Hepatocyte (in vitro differentiated cells): ENCODE measurements at regions not wholly inside any gene's neighbourhood (a gene's known extent, or its start where the extent isn't known, plus 50 kb on each side); places are given as distances from the start of the nearest gene placed in this dataset.
"Not testable (repeated sequence)": the region's sequence is repeated elsewhere in the genome, so short reads cannot be mapped to it uniquely, and the experiment has no call there.

Experiments used
- DNase-seq: peaks from one replicate; pipeline ENCODE4 v3.0.0-alpha.2; 2016; ENCODE audit warnings: low spot score
- H2AFZ ChIP-seq: fragments of 200-600 bp; sonication (generic); 2 replicates; pipeline ENCODE4 v1.6.0; 2016; ENCODE audit warnings: antibody characterized with exemption, mild to moderate bottlenecking
- H3K27ac ChIP-seq: fragments of 200-600 bp; sonication (generic); 2 replicates; pipeline ENCODE4 v1.5.1; 2016; ENCODE audit warnings: mild to moderate bottlenecking
- H3K27me3 ChIP-seq: fragments of 200-600 bp; sonication (generic); 2 replicates; pipeline ENCODE4 v1.6.1; 2016
- H3K36me3 ChIP-seq: fragments of 200-600 bp; sonication (generic); replicated peaks from 2 replicates; pipeline ENCODE4 v1.5.1; 2016; ENCODE audit warnings: low read depth; ENCODE audit not compliant: insufficient read depth
- H3K4me1 ChIP-seq: fragments of 200-600 bp; sonication (generic); 2 replicates; pipeline ENCODE4 v1.5.1; 2016; ENCODE audit warnings: mild to moderate bottlenecking, moderate library complexity; ENCODE audit not compliant: insufficient read depth
- H3K4me2 ChIP-seq: fragments of 200-600 bp; sonication (generic); 2 replicates; pipeline ENCODE4 v1.6.0; 2016
- H3K4me3 ChIP-seq: fragments of 200-600 bp; sonication (generic); 2 replicates; pipeline ENCODE4 v1.5.1; 2016; ENCODE audit warnings: mild to moderate bottlenecking
- H3K79me2 ChIP-seq: fragments of 200-600 bp; sonication (generic); 2 replicates; pipeline ENCODE4 v1.6.0; 2017; ENCODE audit warnings: mild to moderate bottlenecking
- H3K9me2 ChIP-seq: fragments of 200-600 bp; sonication (generic); replicated peaks from 2 replicates; pipeline ENCODE4 v1.6.0; 2017; ENCODE audit warnings: mild to moderate bottlenecking; ENCODE audit not compliant: insufficient read depth
- H3K9me3 ChIP-seq: fragments of 200-600 bp; sonication (generic); 2 replicates; pipeline ENCODE4 v1.5.1; 2016; ENCODE audit warnings: low read depth, mild to moderate bottlenecking
- H4K20me1 ChIP-seq: fragments of 200-600 bp; sonication (generic); 2 replicates; pipeline ENCODE4 v1.6.0; 2016; ENCODE audit warnings: mild to moderate bottlenecking; ENCODE audit not compliant: insufficient read depth, poor library complexity, severe bottlenecking
- EZH2 ChIP-seq: fragments of 200-600 bp; sonication (generic); IDR thresholded peaks from 2 replicates; pipeline ENCODE4 v1.6.1; 2016; ENCODE audit warnings: antibody characterized with exemption, mild to moderate bottlenecking, borderline replicate concordance
- EZH2phosphoT487 ChIP-seq: fragments of 200-600 bp; sonication (generic); IDR thresholded peaks from one replicate; pipeline ENCODE4 v1.6.1; 2018; ENCODE audit warnings: antibody characterized with exemption, mild to moderate bottlenecking, low read depth, moderate library complexity; ENCODE audit not compliant: unreplicated experiment, severe bottlenecking
- WGBS: methylation state at CpG from one replicate; pipeline ENCODE4 v1.1.6; 2016; ENCODE audit warnings: low lambda C conversion rate; ENCODE audit errors: missing lambda C conversion rate; 5-methylcytosine and 5-hydroxymethylcytosine counted together
- TF ChIP-seq, protein P1 (sequence below): fragments of 200-600 bp; sonication (generic); IDR thresholded peaks from 2 replicates; pipeline ENCODE4 v1.5.1; 2016; ENCODE audit warnings: antibody characterized with exemption, mild to moderate bottlenecking; ENCODE audit not compliant: poor library complexity

DNA sequence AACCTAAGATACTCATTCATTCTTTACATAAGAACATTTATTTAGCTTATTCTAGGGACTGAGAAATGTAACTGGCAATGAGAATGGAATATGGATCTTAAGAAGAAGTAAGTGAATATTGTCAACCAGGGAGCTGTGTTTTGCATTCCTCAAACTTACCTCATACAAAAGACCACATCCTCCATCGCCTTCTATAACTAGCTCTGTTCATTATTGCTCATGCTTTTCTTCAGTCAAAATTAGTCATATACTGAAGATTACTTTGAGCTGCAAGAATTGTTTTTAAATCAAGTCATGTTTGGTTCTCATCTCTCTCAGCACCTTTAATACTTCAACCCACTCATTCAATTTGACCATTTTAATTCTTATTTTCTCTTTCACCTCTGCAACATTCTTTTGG is 140.3 kb upstream of the RASA1 start:
- TF ChIP-seq EZH2 (no peak), EZH2phosphoT487 (no peak)
- TF ChIP-seq, protein P1, sequence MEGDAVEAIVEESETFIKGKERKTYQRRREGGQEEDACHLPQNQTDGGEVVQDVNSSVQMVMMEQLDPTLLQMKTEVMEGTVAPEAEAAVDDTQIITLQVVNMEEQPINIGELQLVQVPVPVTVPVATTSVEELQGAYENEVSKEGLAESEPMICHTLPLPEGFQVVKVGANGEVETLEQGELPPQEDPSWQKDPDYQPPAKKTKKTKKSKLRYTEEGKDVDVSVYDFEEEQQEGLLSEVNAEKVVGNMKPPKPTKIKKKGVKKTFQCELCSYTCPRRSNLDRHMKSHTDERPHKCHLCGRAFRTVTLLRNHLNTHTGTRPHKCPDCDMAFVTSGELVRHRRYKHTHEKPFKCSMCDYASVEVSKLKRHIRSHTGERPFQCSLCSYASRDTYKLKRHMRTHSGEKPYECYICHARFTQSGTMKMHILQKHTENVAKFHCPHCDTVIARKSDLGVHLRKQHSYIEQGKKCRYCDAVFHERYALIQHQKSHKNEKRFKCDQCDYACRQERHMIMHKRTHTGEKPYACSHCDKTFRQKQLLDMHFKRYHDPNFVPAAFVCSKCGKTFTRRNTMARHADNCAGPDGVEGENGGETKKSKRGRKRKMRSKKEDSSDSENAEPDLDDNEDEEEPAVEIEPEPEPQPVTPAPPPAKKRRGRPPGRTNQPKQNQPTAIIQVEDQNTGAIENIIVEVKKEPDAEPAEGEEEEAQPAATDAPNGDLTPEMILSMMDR: no peak
- Histone ChIP-seq H3K36me3 (no peaks in the 10 kb centered on the region), H3K27me3 (peaks cover 3% of the 10 kb centered on the region), H3K4me3 (no peak overlapping the region), H3K4me2 (no peak overlapping the region), H4K20me1 (no peaks in the 10 kb centered on the region), H3K27ac (no peak overlapping the region), H2AFZ (no peak overlapping the region), H3K79me2 (no peaks in the 10 kb centered on the region), H3K9me2 (no peaks in the 10 kb centered on the region), H3K9me3 (no peaks in the 10 kb centered on the region), H3K4me1 (no peaks in the 10 kb centered on the region)
- DNase-seq: no peak
- WGBS: 100% methylated on average over 1 of the region's 1 CpG

DNA sequence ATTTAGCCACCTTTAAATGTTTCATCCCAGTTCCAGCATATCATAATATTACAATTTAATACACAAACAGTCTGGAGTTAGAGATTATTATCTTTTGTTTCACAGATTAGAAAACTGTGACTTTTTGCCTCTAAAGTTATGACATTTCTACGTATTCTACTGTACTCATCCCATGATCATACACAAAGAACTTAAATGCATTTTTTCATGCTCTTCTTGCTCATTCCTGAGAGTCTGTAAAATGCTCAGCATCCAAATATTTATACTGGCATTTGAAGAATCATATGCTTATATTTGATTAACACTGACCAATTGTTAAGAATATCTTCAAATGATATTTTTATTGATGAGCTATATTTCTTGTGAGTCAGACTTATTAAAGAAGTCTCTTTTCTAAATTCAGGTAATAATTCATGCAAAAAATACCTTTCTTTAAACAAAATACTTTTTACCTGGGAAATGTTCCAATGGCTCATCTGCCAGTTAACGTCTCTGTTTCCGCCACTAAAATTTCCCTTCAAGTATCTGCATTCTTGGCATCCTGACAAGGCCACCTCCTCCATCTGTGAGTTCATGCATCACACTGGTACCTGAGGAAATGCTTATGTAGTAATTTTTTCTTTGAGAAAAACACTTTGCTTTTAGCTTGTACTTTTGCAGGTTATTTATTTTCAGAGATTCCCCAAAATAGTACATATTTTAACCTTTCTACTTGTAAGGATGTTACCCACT is 139.6 kb upstream of the RASA1 start:
- no peaks in the 10 kb centered on the region for H3K9me2 ChIP-seq
- TF ChIP-seq, protein P1: no peak
- no peak for TF ChIP-seq EZH2phosphoT487
- TF ChIP-seq EZH2: no peak
- H3K9me3 ChIP-seq: no peaks in the 10 kb centered on the region
- H3K4me2 ChIP-seq: no peak overlapping the region
- no peaks in the 10 kb centered on the region for H4K20me1 ChIP-seq
- H3K36me3 ChIP-seq: no peaks in the 10 kb centered on the region
- H3K4me3 ChIP-seq: no peak overlapping the region
- WGBS: 79% methylated on average over 3 of the region's 3 CpGs
- H3K79me2 ChIP-seq: no peaks in the 10 kb centered on the region
- no peak for DNase-seq
- H3K4me1 ChIP-seq: no peaks in the 10 kb centered on the region
- no peaks in the 10 kb centered on the region for H3K27me3 ChIP-seq
- H2AFZ ChIP-seq: no peak overlapping the region
- no peak overlapping the region for H3K27ac ChIP-seq

DNA sequence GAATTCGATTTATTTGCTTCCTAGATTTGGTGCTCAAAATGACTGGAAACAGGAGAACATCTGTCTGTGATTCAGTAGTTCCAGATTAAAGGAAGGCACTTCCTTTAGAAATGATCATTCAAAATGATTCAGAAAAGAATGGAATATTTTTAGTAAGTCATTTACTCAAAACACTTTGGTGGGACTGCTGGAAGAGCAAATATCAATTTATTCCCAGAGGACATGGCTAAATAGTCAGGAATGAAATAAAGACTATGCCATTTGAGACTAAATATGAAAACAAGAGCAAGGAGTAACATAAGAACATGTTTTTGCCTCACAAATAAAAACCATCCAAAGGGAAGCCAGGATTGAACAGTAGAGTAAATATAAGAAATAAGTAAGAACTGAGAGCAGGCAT is 138.6 kb upstream of the RASA1 start:
- Histone ChIP-seq H3K4me3 (no peak overlapping the region), H3K36me3 (no peaks in the 10 kb centered on the region), H3K4me2 (no peak overlapping the region), H3K9me2 (no peaks in the 10 kb centered on the region), H3K9me3 (no peaks in the 10 kb centered on the region), H4K20me1 (no peaks in the 10 kb centered on the region), H3K79me2 (no peaks in the 10 kb centered on the region), H3K27ac (no peak overlapping the region), H3K27me3 (no peaks in the 10 kb centered on the region), H2AFZ (no peak overlapping the region), H3K4me1 (no peaks in the 10 kb centered on the region)
- no peak for TF ChIP-seq EZH2phosphoT487
- TF ChIP-seq EZH2: no peak
- TF ChIP-seq, protein P1: no peak
- 82% methylated on average over 1 of the region's 1 CpG for WGBS
- DNase-seq: no peak

DNA sequence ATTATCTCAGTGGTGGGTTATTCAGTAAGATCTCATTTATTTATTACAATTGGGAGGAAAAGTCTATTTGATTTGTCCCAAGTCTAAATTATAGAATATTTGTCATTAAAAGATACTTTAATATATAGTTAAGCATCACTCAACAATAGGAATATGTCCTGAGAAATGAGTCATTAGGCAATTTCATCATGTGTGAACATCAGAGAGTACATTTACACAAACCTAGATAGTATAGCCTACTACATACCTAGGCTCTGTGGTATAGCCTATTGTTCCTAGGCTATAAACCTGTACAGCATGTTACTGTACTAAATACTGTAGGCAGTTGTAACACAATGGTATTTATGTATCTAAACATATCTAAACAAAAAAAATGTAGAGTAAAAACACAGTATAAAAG is 135.0 kb upstream of the RASA1 start:
- TF ChIP-seq EZH2phosphoT487 (no peak), EZH2 (no peak)
- TF ChIP-seq, protein P1: no peak
- DNase-seq: no peak
- Histone ChIP-seq H3K36me3 (no peaks in the 10 kb centered on the region), H3K79me2 (no peaks in the 10 kb centered on the region), H3K9me2 (no peaks in the 10 kb centered on the region), H3K27ac (no peak overlapping the region), H3K4me2 (no peak overlapping the region), H4K20me1 (no peaks in the 10 kb centered on the region), H3K4me1 (no peaks in the 10 kb centered on the region), H3K4me3 (no peak overlapping the region), H3K9me3 (no peaks in the 10 kb centered on the region), H2AFZ (no peak overlapping the region), H3K27me3 (no peaks in the 10 kb centered on the region)

DNA sequence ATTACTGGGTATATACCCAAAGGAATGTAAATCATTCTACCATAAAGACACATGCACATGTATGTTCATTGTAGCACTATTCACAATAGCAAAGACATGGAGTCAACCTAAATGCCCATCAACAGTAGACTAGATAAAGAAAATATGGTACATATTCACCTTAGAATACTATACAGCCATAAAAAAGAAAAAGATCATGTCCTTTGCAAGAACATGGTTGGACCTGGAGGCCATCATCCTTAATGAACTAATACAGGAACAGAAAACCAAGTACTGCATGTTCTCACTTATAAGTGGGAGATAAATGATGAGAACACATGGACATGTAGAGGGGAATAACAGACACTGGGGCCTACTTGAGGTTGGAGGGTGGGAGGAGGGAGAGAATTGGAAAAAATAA is 133.2 kb upstream of the RASA1 start:
- not testable (repeated sequence) for H3K36me3 ChIP-seq, H3K9me2 ChIP-seq, H4K20me1 ChIP-seq, H3K27me3 ChIP-seq, DNase-seq, H3K4me1 ChIP-seq, H3K79me2 ChIP-seq, H3K27ac ChIP-seq, H3K4me2 ChIP-seq, H3K4me3 ChIP-seq, H3K9me3 ChIP-seq, H2AFZ ChIP-seq
